A204.1 (cell line): ENCODE measurements at regions not wholly inside any gene's neighbourhood (a gene's known extent, or its start where the extent isn't known, plus 50 kb on each side); places are given as distances from the start of the nearest gene placed in this dataset.

Experiments used
- FAIRE-seq: peaks from 2 replicates; lab custom pipeline; 2012; peaks lifted over from hg19 to GRCh38; lab: Jason Lieb, UNC

DNA sequence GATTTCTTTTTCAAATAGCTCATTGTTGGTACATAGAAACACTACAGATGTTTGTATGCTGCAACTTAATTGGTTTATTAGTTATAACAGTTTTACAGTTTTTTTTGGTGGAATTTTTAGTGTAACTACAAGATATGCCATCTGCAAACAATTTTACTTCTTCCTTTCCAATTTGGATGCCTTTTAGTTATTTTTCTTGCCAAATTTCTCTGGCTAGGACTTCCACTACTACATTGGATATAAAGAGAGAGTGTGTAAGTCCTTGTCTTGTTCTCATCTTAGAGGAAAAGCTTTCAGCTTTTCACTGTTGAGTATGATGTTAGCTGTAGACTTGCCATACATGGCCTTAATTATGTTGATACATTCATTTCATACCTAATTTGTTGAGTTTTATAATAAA, 143.6 kb upstream of the EOMES start:
- no peak for FAIRE-seq

DNA sequence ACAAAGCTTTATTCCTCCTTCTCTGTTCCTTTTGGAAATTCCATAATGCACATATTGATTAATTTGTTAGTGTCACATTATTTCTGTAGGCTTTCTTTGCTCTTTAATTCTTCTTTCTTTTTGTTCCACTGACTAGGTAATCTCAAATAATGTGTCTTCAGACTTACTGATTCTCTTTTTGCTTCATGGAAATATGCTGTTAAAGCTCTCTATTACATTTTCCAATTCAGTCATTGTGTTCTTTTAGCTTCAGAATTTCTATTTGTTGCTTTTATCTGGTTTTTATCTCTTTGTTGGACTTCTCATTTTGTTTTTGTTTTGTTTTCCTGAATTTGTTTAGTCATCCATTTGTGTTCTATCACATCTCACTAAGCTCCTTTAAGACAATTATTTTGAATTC, 147.0 kb upstream of the EOMES start:
- no peak for FAIRE-seq

DNA sequence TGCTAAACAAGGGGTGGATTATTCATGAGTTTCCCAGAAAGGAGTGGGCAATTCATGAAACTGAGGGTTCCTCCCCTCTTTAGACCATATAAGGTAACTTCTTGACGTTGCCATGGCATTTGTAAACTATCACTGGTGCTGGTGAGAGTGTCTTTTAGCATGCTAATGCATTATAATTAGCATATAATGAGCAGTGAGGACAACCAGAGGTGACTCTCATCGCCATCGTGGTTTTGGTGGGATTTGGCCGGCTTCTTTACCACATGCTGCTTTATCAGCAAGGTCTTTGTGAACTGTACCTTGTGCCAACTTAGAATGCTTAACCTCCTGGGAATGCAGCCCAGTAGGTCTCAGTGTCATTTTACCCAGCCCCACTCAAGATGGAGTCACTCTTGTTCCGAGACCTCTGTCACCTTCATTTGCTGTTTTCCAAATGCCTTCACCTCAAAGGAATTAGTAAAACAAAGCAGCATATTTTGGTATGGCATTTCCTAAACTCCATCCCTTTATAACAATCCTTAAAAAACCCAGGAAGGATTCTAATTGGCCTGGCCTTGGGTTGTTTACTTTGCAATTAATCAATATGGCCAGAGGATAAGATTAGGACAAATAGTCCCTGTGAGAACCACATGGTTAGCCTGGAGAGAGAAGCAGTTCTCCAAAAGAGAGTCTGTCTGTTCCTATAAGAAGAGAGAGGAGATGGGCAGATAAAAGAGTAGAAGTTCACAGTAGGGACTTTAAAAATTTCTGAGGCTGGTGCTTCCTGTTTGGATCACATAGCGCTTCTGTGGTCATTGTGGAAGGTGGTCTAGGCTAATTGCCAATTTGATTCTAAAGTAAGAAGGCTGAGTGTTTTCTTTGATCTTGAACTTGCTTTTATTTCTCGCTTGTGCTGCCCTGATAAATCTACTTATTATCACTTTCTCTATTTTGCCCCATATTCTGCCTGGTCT, 155.2 kb upstream of the EOMES start:
- FAIRE-seq = no peak

DNA sequence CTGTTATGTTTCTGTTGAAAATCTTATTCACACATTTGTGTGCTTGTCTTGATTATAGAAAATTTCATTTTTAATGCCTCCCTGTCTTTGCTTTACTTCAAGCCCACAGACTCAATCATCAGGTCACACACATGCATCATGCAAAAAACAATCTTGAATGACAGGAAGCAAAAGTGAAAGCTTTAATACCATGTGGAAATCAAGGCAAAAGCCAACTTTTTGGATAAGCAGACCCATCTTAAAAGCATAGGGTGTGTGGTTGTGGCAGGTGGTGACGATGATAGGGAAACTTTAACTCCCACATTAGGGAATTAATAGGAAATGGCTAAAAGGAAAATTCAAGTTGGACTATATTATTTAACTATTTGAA, 155.9 kb upstream of the EOMES start:
- no peak for FAIRE-seq

DNA sequence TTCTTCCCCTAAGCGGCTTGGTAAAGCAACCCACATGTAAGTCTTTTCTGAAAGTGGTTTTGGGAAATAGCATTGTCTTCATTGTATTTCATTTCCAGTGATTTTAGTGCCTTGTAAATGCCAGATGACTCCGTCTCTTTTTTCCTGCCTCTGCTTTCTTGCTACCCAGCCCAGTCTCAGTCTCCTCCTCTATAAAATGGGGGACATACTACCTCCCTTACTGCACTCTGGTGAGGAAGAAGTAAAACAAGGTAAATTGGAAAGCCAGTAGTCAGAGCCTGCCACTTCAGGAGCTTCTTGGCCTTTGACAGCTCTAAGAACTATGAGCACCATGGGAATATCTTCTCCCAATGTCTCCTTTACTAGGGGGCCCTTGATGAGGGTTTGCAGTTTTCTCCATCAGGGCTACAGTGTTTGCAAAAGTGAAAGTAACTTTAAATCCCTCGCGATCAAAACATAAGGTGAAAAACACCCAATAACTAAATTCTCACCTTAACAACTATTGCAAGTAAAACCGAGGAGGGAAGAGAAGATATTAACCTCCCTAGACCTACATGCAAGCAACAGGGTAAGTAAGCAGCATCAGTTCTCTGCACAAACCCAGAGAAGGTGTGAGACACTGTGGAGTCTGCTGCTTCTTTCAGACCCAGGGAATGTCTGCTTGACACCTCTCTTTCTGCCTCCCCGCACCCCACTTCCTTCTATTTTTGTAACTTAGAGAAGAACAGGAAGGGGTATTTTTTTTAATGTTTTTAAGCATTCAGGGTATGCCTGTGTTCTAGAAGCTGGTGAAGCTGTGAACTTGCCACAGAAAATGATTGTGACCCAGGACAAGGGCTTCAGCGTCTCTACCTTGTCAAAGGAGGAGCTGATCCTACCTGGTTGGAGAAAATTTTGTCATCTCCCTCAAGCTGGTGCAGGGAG, 159.1 kb upstream of the EOMES start:
- no peak for FAIRE-seq

DNA sequence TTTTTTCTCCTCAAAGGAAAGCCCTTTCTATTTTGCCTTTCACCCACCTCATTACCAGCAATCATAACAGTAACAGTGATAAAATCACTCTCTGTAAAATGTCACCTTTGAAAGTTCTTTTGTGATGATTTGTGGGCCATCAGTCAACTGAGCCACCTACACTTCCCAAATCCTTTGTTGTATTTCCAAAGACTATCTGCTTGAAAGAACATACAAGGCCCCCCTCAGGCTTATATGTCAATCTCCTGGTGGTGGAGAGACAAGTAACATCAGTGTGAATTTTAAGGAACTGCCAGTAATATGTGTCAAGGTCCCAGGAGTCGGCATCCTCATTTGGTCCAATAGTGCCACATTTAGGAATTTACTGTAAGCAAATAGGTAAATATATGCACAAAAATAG, 161.1 kb upstream of the EOMES start:
- no peak for FAIRE-seq

DNA sequence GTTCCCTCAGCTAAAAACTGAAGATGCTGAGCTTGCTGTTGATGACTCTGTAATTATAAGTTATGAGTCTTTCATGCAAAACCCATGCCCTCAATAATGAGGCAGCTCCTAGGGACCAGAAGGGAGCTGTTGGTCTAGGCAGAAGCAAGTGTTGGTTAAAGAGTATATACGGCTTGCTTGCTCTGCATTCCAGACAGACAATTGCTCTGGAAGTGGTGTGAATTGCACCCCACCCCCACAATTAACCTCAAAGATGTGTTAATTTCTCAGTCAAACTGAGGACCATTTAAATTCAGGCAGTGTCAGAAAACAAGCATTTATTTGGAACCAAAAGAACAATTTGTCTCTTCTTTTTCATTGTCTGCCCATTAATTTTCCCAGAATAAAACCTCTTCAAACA, 163.5 kb upstream of the EOMES start:
- no peak for FAIRE-seq

DNA sequence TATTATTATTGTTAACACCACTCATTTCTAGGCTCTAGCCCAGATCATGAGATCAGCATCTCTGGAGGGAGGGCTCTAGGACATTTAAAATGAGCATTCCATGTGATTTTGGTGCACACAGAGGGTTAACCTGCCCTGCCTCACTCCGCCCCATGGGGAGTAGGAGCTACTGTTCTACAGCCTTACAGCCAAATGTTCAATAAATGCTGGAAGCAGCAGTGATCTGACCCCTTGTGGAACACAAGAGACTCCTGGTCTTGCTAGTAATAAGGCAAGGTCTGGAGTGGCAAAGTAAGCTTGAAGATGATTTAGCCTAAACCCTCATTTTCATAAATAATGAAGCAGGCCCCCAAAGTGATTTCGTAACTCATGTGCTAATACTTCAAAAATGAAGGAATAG, 166.4 kb upstream of the EOMES start:
- no peak for FAIRE-seq

DNA sequence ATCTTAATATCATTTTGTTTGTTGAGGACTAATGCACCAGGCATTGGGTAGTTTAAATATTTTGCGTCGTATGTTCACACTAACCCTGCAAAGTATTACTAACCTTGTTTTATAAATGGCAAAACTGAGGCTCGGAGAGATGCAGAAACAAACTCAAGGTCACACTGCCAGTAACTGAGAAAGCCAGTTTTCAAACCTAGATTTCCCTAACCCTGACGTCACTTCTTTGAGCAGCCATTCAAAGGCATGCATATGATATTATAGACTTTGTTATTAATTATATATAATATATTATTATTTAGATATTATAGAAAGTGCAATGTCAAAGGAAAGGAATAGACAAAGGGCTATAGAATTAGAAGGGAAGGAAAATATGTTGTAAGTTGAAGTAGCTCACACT, 167.6 kb upstream of the EOMES start:
- FAIRE-seq = no peak

DNA sequence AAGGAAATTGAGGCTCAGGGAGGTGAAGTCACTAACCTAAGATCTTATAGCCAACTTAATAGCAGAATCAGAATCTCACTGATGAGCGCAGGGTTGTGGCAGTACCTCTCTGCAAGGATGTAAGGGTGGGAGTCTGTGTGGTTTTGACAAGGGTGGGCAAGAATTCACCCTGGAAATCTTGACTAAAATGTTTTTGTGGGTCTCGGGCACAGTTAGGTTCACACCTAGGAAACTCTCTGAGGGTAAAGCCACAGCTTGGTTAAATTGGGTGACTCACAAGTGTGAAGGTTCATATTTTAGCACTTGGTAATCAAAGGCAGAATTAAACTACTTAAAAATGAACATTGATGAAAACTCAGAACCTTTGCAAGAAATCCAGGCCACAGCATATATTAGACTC, 178.2 kb upstream of the EOMES start:
- no peak for FAIRE-seq

DNA sequence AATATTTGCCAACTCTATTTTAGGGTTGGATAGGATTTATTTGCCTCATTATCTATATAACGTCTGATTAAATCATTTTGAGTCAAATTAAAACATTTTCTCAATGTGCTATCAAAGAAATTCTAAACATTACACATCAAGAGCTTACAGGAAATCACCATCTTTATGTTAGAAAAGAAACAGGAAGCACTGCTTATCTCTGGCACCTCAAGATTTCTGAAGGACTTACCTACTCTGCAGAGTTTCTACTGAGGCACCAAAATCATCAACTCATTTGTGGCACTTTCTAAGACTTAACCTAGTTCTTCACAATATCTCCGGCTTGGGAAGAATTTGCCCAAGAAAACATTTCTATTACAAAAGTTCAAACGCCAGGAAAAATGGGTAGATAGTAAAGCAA, 181.3 kb upstream of the EOMES start:
- no peak for FAIRE-seq

DNA sequence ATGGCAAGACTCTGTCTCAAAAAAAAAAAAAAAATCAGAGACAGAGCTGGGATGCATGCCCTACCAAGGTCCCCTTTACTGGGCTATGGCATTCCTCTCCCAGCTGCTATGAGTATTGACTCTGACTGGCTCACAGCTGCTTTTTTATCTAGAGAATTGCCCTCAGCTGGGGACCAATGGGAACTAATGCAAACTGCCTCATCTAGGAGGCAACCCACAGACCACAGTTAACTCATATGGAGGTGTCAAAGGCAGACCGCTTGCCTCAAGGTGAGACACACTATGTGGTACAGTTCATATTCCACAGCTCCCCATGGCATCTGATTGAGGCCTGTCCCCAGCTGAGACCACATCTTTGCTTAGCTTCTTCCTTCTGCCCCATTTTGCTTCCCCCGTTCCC, 183.5 kb upstream of the EOMES start:
- FAIRE-seq = no peak

DNA sequence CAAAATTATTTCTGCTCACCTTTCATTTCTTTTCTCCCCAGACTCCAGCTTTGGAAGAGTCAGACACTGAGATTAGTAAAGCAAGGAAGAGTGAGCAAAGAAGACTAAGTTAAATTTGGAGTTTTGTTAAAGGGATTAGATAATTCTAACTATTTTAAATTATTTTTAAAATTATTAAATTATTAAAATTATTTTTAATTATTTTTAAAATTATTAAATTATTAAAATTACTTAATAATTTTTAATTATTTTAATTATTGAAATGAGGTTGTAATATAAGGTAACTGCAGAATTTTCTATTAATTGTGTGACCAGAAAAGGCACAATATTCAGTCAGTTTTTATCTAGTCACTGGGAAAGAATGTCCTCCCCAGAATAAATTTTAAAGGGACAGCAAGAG, 185.0 kb upstream of the EOMES start:
- FAIRE-seq = peak; percentile 97

DNA sequence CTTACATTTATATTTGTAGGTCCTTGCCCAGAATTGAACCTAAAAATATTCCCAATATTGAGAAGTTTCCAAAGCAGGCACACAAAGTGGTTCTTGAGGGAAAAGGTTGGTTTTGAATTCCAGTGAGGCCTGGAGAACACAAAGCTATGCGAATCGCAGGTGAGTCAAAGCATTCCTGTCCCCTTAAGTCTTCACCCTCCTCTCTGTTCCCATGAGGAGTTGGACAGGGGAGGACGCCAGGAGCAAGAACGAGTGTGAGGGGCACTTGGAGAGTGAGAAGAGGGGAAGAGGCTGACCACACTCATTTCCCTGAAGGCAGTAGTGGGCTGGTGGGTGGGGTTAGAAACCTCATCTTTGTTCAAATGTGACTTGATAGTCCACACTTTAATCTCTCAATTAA, 185.8 kb upstream of the EOMES start:
- no peak for FAIRE-seq

DNA sequence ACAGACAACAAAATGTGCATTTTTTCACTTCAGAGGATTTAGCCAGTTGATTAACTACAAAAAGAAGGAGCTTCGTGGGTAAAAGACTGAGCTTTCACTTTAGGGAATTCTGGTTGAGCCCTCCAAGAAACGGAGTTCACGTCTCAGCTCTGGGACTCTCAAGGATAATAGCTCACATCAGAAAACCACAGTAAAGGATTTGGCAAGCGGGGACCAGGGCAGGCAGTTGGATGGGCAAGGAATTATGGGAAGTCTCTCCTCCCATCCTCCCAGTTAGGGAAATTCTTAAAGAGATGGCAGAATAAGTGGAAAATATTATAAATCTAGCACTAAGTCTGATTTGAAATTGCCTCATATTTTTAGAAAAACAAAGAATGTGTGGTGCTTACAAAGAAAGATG, 188.3 kb upstream of the EOMES start:
- FAIRE-seq = no peak

DNA sequence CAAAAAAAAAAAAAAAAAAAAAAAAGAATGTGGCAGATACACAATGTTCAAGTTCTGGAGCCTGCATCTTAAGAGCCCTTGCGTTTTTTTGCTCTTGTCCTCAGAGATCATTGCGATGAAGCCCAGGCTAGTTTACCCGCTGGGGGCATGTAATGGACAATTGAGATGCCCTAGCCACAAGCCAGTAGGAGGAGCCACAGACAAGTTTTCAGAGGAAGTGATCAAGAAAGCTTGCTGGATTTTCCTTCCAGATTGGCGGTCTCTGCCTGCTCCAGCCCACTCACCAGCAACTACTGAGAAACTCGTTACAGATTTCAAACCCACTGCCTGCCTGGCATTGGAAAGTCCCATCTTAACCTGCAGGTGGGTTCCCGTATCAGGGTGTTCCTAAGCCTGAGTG, 192.1 kb upstream of the EOMES start:
- no peak for FAIRE-seq

DNA sequence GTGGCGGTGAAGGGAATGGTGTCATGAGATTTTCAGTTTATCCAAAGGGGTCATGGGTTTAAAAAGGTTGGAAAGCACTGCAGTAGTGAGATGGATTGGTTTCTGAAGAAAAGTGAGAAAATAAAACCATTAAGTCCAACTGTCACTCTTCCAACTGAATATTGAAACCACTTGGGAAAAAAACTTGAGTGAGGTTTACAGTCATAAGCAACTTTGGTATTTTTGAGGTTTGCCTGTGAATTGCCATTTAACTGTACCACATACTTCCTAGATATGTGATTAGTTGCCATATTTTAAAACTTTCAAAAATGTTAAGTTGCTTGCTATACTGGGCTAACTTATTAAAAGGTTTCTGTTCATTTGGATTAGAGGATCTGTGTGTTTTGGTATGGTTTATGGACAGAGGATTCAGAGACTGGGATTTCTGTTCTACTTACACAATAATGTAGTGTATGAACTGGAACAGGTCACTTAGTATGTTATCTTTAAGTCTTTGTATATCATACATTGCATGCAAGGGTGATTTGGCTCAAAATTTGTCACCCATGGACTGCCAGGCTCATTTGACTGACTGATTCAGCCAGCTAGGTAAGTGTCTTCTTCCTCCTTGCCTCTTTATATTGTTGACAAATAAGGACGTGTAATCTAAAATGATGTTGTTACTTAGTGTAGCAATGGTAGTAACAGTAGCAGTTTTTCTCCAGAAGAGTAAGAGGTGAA, 201.4 kb upstream of the EOMES start:
- no peak for FAIRE-seq

DNA sequence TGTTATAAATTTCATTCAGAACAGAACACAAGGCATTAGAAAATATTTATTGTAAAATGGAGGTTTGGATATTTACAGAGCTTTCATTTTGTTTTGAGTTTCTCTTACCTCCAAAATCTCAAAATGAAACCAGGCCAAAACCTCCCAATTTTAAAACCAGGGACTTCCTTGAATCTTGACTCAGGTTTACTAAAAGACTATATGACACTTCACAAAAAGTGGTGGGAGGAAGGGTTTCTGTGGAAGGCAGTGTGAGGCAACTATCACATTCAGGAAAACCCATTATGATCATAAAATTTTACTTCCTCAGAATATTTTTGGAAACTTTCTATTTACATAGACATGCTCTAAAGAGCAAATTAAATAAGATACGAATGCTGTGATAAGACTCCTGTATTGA, 205.8 kb upstream of the EOMES start:
- FAIRE-seq = peak; percentile 19

DNA sequence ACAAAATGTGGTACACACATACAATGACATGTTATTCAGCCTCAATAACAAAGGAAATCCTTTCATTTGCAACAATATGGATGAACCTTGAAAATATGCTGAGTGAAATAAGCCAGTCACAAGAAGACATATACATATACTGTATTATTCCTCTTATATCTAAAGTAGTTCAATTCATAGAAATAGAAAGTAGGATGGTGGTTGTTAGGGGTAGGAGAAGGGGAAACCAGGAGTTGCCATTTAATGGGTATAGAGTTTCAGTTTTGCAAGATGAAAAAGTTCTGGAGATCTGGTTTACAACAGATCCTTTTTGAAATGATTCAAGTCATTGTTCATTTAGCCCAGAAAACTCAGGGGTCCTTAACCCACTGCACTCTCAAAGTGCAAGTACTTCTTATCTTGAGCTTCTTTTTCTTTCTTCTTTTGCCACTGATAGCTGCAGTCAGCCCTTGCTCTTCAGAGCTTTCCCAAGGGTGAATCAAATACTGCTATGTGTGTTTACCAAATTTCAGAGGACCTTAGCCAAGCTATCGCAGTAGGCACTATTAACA, 208.0 kb upstream of the EOMES start:
- FAIRE-seq = no peak

DNA sequence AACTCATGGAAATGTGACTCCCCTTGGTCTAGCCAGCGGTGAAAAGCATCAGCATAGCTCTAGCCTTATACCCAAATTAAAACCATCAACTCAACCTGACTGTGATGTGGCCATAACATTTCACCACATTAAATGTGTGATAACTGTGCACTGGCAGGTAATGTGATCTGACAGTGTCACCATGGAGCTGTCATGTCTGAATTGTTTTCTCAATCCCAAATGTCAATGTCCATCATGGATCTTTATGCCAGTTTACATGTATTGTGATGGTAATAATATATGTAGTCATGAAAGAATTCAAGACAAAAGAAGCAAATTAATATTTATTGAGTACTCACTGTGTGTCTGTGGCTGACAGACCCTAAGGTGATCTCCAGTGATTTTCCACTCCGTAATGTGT, 213.4 kb upstream of the EOMES start:
- no peak for FAIRE-seq

DNA sequence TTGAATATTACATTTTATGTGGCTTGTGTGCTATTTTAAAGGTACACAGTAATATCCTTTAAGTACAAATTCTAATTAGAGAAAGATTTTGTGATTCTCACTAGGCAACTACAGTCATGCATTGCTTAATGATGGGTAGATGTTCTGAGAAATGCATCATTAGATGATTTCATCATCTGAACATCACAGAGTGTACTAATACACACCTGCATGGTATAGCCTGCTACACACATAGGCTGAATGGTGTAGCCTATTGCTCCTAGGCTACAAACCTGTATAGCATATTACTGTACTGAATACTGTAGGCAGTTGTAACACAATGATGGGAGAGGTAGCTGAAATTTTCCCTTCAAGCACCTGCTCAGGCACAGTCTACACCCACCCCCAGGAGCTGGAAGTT, 217.4 kb upstream of the EOMES start:
- FAIRE-seq = no peak

DNA sequence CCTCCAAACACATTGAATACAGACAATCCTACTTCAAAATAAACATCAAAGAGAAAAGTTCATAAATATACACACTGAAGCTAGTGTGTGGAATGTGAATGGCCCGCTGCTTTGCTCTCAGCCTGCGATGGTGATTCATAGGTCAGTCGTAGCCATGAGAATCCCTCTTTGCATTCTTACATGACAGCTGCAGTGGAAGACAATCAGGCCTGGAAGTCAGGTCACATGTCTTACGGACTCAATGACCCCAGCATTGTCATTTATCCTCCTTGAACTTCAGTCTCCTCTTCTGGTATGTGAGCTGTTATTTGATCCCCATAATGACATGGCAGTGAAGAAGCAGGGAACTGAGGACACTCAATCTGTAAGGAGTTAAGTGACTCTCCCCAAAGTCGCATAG, 217.8 kb upstream of the EOMES start:
- no peak for FAIRE-seq

DNA sequence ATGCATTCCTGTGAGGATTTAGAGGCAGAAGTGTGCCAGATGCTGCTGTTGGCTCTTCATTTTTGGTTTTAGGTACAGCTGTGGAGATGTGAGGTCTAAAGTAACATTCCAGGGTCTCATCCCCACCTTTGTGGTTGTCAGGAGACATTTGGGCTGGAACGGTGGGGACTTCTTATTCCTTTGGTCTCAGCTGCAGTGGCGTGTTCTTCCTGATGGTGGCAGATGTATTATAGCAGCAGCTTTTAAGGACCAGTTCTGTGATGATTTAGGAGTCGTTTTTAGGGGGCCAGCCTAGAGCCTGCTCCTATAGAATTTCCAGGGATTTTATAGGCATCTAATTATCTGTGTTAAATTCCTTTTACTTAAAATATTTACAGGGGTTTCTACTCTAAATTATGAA, 221.0 kb upstream of the EOMES start:
- no peak for FAIRE-seq
